Kidney epithelial cell (primary cell): ENCODE measurements at regions not wholly inside any gene's neighbourhood (a gene's known extent, or its start where the extent isn't known, plus 50 kb on each side); places are given as distances from the start of the nearest gene placed in this dataset.

Source experiments
- DNase-seq: peaks from one replicate; pipeline ENCODE4 v3.0.0-alpha.2; 2010; ENCODE audit warnings: low read depth
- H3K27me3 ChIP-seq: 2 replicates; pipeline ENCODE4 v1.6.0; 2011; ENCODE audit warnings: low read length; ENCODE audit not compliant: control insufficient read depth, insufficient read depth
- H3K36me3 ChIP-seq: 2 replicates; pipeline ENCODE4 v1.5.1; 2011; ENCODE audit warnings: low read length; ENCODE audit not compliant: control insufficient read depth, insufficient read depth
- H3K4me3 ChIP-seq: 2 replicates; pipeline ENCODE4 v1.5.1; 2011; ENCODE audit warnings: low read depth, mild to moderate bottlenecking, control low read depth, low read length
- CTCF ChIP-seq: IDR thresholded peaks from 2 replicates; pipeline ENCODE4 v1.5.1; 2011; ENCODE audit warnings: mild to moderate bottlenecking, moderate library complexity, low read length, control low read depth, inconsistent platforms; ENCODE audit not compliant: insufficient read depth, poor library complexity, severe bottlenecking

GRCh38 chr1:217281332-217281731 is 349.6 kb downstream of the GPATCH2 start:
- no peaks in the 10 kb centered on the region for H3K27me3 ChIP-seq
- no peaks in the 10 kb centered on the region for H3K36me3 ChIP-seq
- no peak for DNase-seq
- no peak for TF ChIP-seq CTCF
- no peak overlapping the region for H3K4me3 ChIP-seq

- DNase-seq = peak; percentile 21
- H3K4me3 ChIP-seq = no peak overlapping the region
- H3K36me3 ChIP-seq = no peaks in the 10 kb centered on the region
- no peaks in the 10 kb centered on the region for H3K27me3 ChIP-seq
- no peak for TF ChIP-seq CTCF
Measured at GRCh38 chr1:217275655-217276398, 355.1 kb downstream of the GPATCH2 start.

GRCh38 chr1:217274927-217275654 is 355.8 kb downstream of the GPATCH2 start:
- H3K27me3 ChIP-seq = no peaks in the 10 kb centered on the region
- DNase-seq = peak; percentile 25
- TF ChIP-seq CTCF = no peak
- H3K36me3 ChIP-seq = no peaks in the 10 kb centered on the region
- H3K4me3 ChIP-seq = no peak overlapping the region

- H3K27me3 ChIP-seq = no peaks in the 10 kb centered on the region
- no peak for TF ChIP-seq CTCF
- DNase-seq = no peak
- no peak overlapping the region for H3K4me3 ChIP-seq
- no peaks in the 10 kb centered on the region for H3K36me3 ChIP-seq
Measured at GRCh38 chr1:217274416-217274815, 356.5 kb downstream of the GPATCH2 start.

GRCh38 chr1:217273866-217274265 is 357.0 kb downstream of the GPATCH2 start:
- Histone ChIP-seq H3K4me3 (no peak overlapping the region), H3K36me3 (no peaks in the 10 kb centered on the region), H3K27me3 (no peaks in the 10 kb centered on the region)
- no peak for DNase-seq
- no peak for TF ChIP-seq CTCF
